ENCODE measurements at regions not wholly inside any gene's neighbourhood (a gene's known extent, or its start where the extent isn't known, plus 50 kb on each side); places are given as distances from the start of the nearest gene placed in this dataset.

DNA sequence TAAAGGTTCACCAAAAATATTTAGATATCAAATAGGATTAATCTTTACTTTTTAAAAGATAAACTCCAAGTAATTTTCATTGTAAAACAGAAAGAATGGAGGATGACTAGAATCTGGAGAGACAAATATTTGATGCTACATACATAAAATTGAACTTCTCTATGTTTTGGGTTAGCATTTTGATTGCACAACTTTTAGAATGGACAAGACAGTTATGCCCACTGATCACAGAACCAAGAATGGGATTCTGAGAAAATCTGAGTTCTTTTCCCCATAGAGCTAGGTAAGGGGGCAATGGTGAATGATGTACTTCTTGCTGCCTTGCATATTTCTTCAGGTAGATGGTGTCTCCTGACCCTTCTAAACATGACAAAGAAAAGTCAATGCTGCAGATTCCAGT, 191.2 kb upstream of the ZEB2 start:
- in situ Hi-C loops (cut with MboI; ENCODE audit: low pct_unique_long_range_greater_than_20kb, low sequenced_read_pairs, unreplicated experiment), result no loop called here
- TF ChIP-seq, protein P1, sequence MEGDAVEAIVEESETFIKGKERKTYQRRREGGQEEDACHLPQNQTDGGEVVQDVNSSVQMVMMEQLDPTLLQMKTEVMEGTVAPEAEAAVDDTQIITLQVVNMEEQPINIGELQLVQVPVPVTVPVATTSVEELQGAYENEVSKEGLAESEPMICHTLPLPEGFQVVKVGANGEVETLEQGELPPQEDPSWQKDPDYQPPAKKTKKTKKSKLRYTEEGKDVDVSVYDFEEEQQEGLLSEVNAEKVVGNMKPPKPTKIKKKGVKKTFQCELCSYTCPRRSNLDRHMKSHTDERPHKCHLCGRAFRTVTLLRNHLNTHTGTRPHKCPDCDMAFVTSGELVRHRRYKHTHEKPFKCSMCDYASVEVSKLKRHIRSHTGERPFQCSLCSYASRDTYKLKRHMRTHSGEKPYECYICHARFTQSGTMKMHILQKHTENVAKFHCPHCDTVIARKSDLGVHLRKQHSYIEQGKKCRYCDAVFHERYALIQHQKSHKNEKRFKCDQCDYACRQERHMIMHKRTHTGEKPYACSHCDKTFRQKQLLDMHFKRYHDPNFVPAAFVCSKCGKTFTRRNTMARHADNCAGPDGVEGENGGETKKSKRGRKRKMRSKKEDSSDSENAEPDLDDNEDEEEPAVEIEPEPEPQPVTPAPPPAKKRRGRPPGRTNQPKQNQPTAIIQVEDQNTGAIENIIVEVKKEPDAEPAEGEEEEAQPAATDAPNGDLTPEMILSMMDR (IDR thresholded peaks at IDR 0.05; ENCODE audit: extremely low read depth, insufficient read depth, missing control alignments), result no peak
- no peak for DNase-seq (ENCODE audit: low spot score)

GRCh38 chr2:144708626-144709025, 188.7 kb upstream of the ZEB2 start:
- in situ Hi-C loops (cut with MboI; ENCODE audit: low pct_unique_long_range_greater_than_20kb, low sequenced_read_pairs, unreplicated experiment), result no loop called here
- TF ChIP-seq, protein P1 (IDR thresholded peaks at IDR 0.05; ENCODE audit: extremely low read depth, insufficient read depth, missing control alignments), result no peak
- no peak for DNase-seq (ENCODE audit: low spot score)

GRCh38 chr2:144707736-144708326, 187.9 kb upstream of the ZEB2 start:
- DNase-seq (ENCODE audit: low spot score), result no peak
- in situ Hi-C loops (cut with MboI; ENCODE audit: low pct_unique_long_range_greater_than_20kb, low sequenced_read_pairs, unreplicated experiment), result no loop called here
- TF ChIP-seq, protein P1 (IDR thresholded peaks at IDR 0.05; ENCODE audit: extremely low read depth, insufficient read depth, missing control alignments), result no peak

- no peak for DNase-seq (ENCODE audit: low spot score)
- in situ Hi-C loops (cut with MboI; ENCODE audit: low pct_unique_long_range_greater_than_20kb, low sequenced_read_pairs, unreplicated experiment), result no loop called here
- TF ChIP-seq, protein P1 (IDR thresholded peaks at IDR 0.05; ENCODE audit: extremely low read depth, insufficient read depth, missing control alignments), result no peak
Observed at GRCh38 chr2:144706647-144707046, 186.7 kb upstream of the ZEB2 start.

- TF ChIP-seq, protein P1 (IDR thresholded peaks at IDR 0.05; ENCODE audit: extremely low read depth, insufficient read depth, missing control alignments), result no peak
- no peak for DNase-seq (ENCODE audit: low spot score)
- in situ Hi-C loops (cut with MboI; ENCODE audit: low pct_unique_long_range_greater_than_20kb, low sequenced_read_pairs, unreplicated experiment), result no loop called here
Observed at GRCh38 chr2:144705328-144706245, 185.7 kb upstream of the ZEB2 start.

DNA sequence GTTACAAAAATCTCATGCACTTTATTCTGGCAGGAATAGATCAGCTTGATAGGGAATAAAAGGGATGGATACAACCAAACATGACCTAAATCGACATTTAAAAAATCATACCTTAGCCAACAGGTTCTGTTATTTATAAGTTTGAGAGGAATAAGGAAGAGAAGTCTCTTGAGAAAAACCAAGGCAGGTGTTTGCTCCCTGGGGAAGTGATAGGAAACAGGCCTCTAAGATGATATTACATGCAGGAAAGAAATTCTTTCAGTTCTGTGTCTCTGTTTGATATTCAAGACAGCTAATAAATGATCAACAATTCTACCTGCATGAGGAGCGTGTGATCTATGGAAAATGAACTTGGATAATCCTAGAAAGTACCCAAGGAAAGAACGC, 184.8 kb upstream of the ZEB2 start:
- TF ChIP-seq, protein P1 (IDR thresholded peaks at IDR 0.05; ENCODE audit: extremely low read depth, insufficient read depth, missing control alignments), result no peak
- DNase-seq (ENCODE audit: low spot score), result no peak
- in situ Hi-C loops (cut with MboI; ENCODE audit: low pct_unique_long_range_greater_than_20kb, low sequenced_read_pairs, unreplicated experiment), result no loop called here

All from GM13977 (cell line).